Transverse colon (tissue), 4 donors: ENCODE measurements at regions not wholly inside any gene's neighbourhood (a gene's known extent, or its start where the extent isn't known, plus 50 kb on each side); places are given as distances from the start of the nearest gene placed in this dataset.

Experiments used
- EP300 ChIP-seq: sonication (generic); formaldehyde crosslinking; IDR thresholded peaks from one replicate; pipeline ENCODE4 v1.6.1; 2017; ENCODE audit warnings: antibody characterized with exemption, low read depth
- POLR2A ChIP-seq: fragments of 450-650 bp; IDR thresholded peaks from one replicate; pipeline ENCODE4 v1.6.1; 2016; ENCODE audit warnings: antibody characterized with exemption, mild to moderate bottlenecking, moderate library complexity
- POLR2AphosphoS5 ChIP-seq, 3 donors: sonication (generic); formaldehyde crosslinking; IDR thresholded peaks; one replicate each; pipeline ENCODE4 v1.6.1; 2016; ENCODE audit warnings: antibody characterized with exemption in 3 of 3
- TF ChIP-seq, protein P1 (sequence below), 5 experiments: fragments of 200-600 bp in 3 of 5; fragments of 450-650 bp in 2 of 5; sonication (generic) in 3 of 5; IDR thresholded peaks; 1 replicate in 2 of 5; 2 replicates in 3 of 5; pipeline ENCODE4 v1.5.1; 2016 to 2017; ENCODE audit warnings: antibody characterized with exemption in 5 of 5, inconsistent platforms in 3 of 5, mild to moderate bottlenecking in 2 of 5, moderate library complexity in 1 of 5

- TF ChIP-seq, protein P1, sequence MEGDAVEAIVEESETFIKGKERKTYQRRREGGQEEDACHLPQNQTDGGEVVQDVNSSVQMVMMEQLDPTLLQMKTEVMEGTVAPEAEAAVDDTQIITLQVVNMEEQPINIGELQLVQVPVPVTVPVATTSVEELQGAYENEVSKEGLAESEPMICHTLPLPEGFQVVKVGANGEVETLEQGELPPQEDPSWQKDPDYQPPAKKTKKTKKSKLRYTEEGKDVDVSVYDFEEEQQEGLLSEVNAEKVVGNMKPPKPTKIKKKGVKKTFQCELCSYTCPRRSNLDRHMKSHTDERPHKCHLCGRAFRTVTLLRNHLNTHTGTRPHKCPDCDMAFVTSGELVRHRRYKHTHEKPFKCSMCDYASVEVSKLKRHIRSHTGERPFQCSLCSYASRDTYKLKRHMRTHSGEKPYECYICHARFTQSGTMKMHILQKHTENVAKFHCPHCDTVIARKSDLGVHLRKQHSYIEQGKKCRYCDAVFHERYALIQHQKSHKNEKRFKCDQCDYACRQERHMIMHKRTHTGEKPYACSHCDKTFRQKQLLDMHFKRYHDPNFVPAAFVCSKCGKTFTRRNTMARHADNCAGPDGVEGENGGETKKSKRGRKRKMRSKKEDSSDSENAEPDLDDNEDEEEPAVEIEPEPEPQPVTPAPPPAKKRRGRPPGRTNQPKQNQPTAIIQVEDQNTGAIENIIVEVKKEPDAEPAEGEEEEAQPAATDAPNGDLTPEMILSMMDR (IDR thresholded peaks at IDR 0.05): no peak
- TF ChIP-seq POLR2A: no peak
- TF ChIP-seq POLR2AphosphoS5 (IDR thresholded peaks at IDR 0.05): no peak
- no peak for TF ChIP-seq EP300
These were observed 214.4 kb upstream of the PAPPA start for GRCh38 chr9:115939065-115939765.
